GM10248 (cell line): ENCODE measurements at regions not wholly inside any gene's neighbourhood (a gene's known extent, or its start where the extent isn't known, plus 50 kb on each side); places are given as distances from the start of the nearest gene placed in this dataset.

Experiments
- CTCF ChIA-PET: fragments of 300-600 bp; sonication (Branson Sonifier 250); formaldehyde crosslinking; extraction: SDS; loops from one replicate; lab custom pipeline; 2021; ENCODE audit warnings: antibody characterized with exemption; lab: Yijun Ruan, JAX
- POLR2A ChIA-PET: fragments of 350-650 bp; sonication (Branson Sonifier 250); formaldehyde crosslinking; extraction: SDS; loops from one replicate; lab custom pipeline; 2020; ENCODE audit warnings: antibody characterized with exemption; lab: Yijun Ruan, JAX
- DNase-seq: peaks from one replicate; pipeline ENCODE4 v3.0.0; 2012; ENCODE audit errors: extremely low spot score
- CTCF ChIP-seq: IDR thresholded peaks from 2 replicates; pipeline ENCODE4 v1.5.1; 2012; ENCODE audit warnings: mild to moderate bottlenecking, low read depth; ENCODE audit errors: extremely low read depth, missing control alignments, control extremely low read depth

- no peak for DNase-seq
- ChIA-PET POLR2A (no interaction called here), CTCF (interaction anchor here (2.3 kb wide), 2 partner anchors 10 to 16 kb away, joined by 6 to 7 read pairs; no protein-coding TSS in a partner anchor)
- TF ChIP-seq CTCF: no peak
Measured at GRCh38 chr2:129866391-129866790, 113.1 kb upstream of the RAB6C start.

- no peak for TF ChIP-seq CTCF
- POLR2A ChIA-PET: no interaction called here
- DNase-seq: no peak
- CTCF ChIA-PET: interaction anchor here (1.8 to 2.3 kb wide), 2 partner anchors 9 to 18 kb away, joined by 6 to 7 read pairs; no protein-coding TSS in a partner anchor
Measured at GRCh38 chr2:129868151-129868550, 111.3 kb upstream of the RAB6C start.

GRCh38 chr2:129870685-129871241 is 108.7 kb upstream of the RAB6C start:
- ChIA-PET CTCF (interaction anchor here (1.7 kb wide), 1 partner anchor 15 kb away, joined by 5 read pairs; no protein-coding TSS in a partner anchor), POLR2A (no interaction called here)
- no peak for TF ChIP-seq CTCF
- DNase-seq: no peak

- DNase-seq: no peak
- POLR2A ChIA-PET: no interaction called here
- CTCF ChIA-PET: interaction anchor here (1.3 kb wide), 1 partner anchor 15 kb away, joined by 3 read pairs; no protein-coding TSS in a partner anchor
- TF ChIP-seq CTCF: no peak
Measured at GRCh38 chr2:129872446-129872845, 107.0 kb upstream of the RAB6C start.

GRCh38 chr2:129876541-129876940 is 102.9 kb upstream of the RAB6C start:
- CTCF ChIA-PET: interaction anchor here (0.8 to 1.8 kb wide), 3 partner anchors 10 to 18 kb away, joined by 3 to 7 read pairs (median 4); no protein-coding TSS in a partner anchor
- TF ChIP-seq CTCF: no peak
- POLR2A ChIA-PET: no interaction called here
- DNase-seq: no peak

- POLR2A ChIA-PET: no interaction called here
- no peak for TF ChIP-seq CTCF
- CTCF ChIA-PET: interaction anchor here (1.4 to 1.8 kb wide), 2 partner anchors 10 to 19 kb away, joined by 4 to 7 read pairs; no protein-coding TSS in a partner anchor
Measured at GRCh38 chr2:129877289-129877741, 102.2 kb upstream of the RAB6C start.

More at GRCh38 chr2:129877289-129877741, 102.2 kb upstream of the RAB6C start:
- peak; percentile 90 for DNase-seq
